Thyroid gland (tissue), 4 donors: ENCODE measurements at regions not wholly inside any gene's neighbourhood (a gene's known extent, or its start where the extent isn't known, plus 50 kb on each side); places are given as distances from the start of the nearest gene placed in this dataset.

Experiments
- CTCF ChIP-seq, 6 experiments: fragments of 200-600 bp in 3 of 6; fragments of 450-650 bp in 3 of 6; sonication (generic) in 3 of 6; IDR thresholded peaks; one replicate each; pipeline ENCODE4 v1.5.1; 2016 to 2019; ENCODE audit warnings: antibody characterized with exemption in 6 of 6, mild to moderate bottlenecking in 2 of 6, inconsistent platforms in 1 of 6, moderate library complexity in 1 of 6
- POLR2A ChIP-seq, 2 donors: fragments of 450-650 bp; IDR thresholded peaks; one replicate each; pipeline ENCODE4 v1.6.1; 2017; ENCODE audit warnings: antibody characterized with exemption in 2 of 2, mild to moderate bottlenecking in 2 of 2, moderate library complexity in 1 of 2

- TF ChIP-seq CTCF (IDR thresholded peaks at IDR 0.05) (no peak), POLR2A (IDR thresholded peaks at IDR 0.05) (no peak)
Measured at GRCh38 chr12:30105505-30105904, 321.8 kb upstream of the TMTC1 start.
